H9 (cell line): ENCODE measurements at regions not wholly inside any gene's neighbourhood (a gene's known extent, or its start where the extent isn't known, plus 50 kb on each side); places are given as distances from the start of the nearest gene placed in this dataset.

Experiments
- DNase-seq: peaks from one replicate; pipeline ENCODE4 v3.0.0-alpha.2; 2017
- H2AFZ ChIP-seq: one replicate; pipeline ENCODE4 v1.6.1; 2013; ENCODE audit warnings: mild to moderate bottlenecking, low read length, control low read depth, moderate library complexity
- H2AK5ac ChIP-seq: 2 replicates; pipeline ENCODE4 v1.6.1; 2013; ENCODE audit warnings: low read length, control low read depth, mixed read lengths; ENCODE audit not compliant: insufficient read length
- H2BK120ac ChIP-seq: one replicate; pipeline ENCODE4 v1.6.1; 2013; ENCODE audit warnings: low read depth, mild to moderate bottlenecking, low read length, control low read depth, inconsistent platforms; ENCODE audit not compliant: poor library complexity, severe bottlenecking
- H2BK12ac ChIP-seq: 2 replicates; pipeline ENCODE4 v1.6.1; 2013; ENCODE audit warnings: low read length, control low read depth, mixed read lengths, low read depth; ENCODE audit not compliant: insufficient read length
- H2BK15ac ChIP-seq: 2 replicates; pipeline ENCODE4 v1.6.1; 2013; ENCODE audit warnings: low read depth, low read length, control low read depth
- H2BK20ac ChIP-seq: one replicate; pipeline ENCODE4 v1.6.1; 2013; ENCODE audit warnings: low read depth, mild to moderate bottlenecking, low read length, control low read depth, inconsistent platforms; ENCODE audit not compliant: poor library complexity, severe bottlenecking
- H2BK5ac ChIP-seq: 2 replicates; pipeline ENCODE4 v1.6.1; 2013; ENCODE audit warnings: low read length, control low read depth, mixed read lengths; ENCODE audit not compliant: insufficient read length
- H3K14ac ChIP-seq: 2 replicates; pipeline ENCODE4 v1.6.1; 2013; ENCODE audit warnings: low read length, control low read depth; ENCODE audit not compliant: insufficient read depth
- H3K18ac ChIP-seq: 2 replicates; pipeline ENCODE4 v1.6.1; 2013; ENCODE audit warnings: low read depth, mild to moderate bottlenecking, mixed read lengths, low read length, control low read depth; ENCODE audit not compliant: insufficient read length
- H3K23ac ChIP-seq: 2 replicates; pipeline ENCODE4 v1.6.1; 2013; ENCODE audit warnings: low read length, control low read depth, mixed read lengths, low read depth; ENCODE audit not compliant: insufficient read length
- H3K23me2 ChIP-seq: 2 replicates; pipeline ENCODE4 v1.6.1; 2013; ENCODE audit warnings: low read depth, mild to moderate bottlenecking, mixed read lengths, low read length, control low read depth; ENCODE audit not compliant: insufficient read length, poor library complexity, severe bottlenecking
- H3K27ac ChIP-seq: 2 replicates; pipeline ENCODE4 v1.5.1; 2013; ENCODE audit warnings: low read length, control low read depth, mixed read lengths, low read depth; ENCODE audit not compliant: insufficient read length
- H3K27me3 ChIP-seq: 2 replicates; pipeline ENCODE4 v1.6.1; 2013; ENCODE audit warnings: low read length, control low read depth, inconsistent platforms; ENCODE audit not compliant: insufficient read depth
- H3K4ac ChIP-seq: 2 replicates; pipeline ENCODE4 v1.6.1; 2013; ENCODE audit warnings: low read depth, mild to moderate bottlenecking, control low read depth, inconsistent platforms, low read length, moderate library complexity
- H3K4me1 ChIP-seq: 2 replicates; pipeline ENCODE4 v1.6.1; 2013; ENCODE audit warnings: low read length, control low read depth, inconsistent platforms; ENCODE audit not compliant: insufficient read depth
- H3K4me2 ChIP-seq: 2 replicates; pipeline ENCODE4 v1.6.1; 2013; ENCODE audit warnings: low read length, control low read depth, mixed read lengths; ENCODE audit not compliant: insufficient read length, insufficient read depth
- H3K56ac ChIP-seq: 2 replicates; pipeline ENCODE4 v1.6.1; 2013; ENCODE audit warnings: low read depth, mild to moderate bottlenecking, mixed read lengths, low read length, control low read depth; ENCODE audit not compliant: insufficient read length
- H3K79me1 ChIP-seq: 2 replicates; pipeline ENCODE4 v1.6.1; 2013; ENCODE audit warnings: low read depth, mild to moderate bottlenecking, moderate library complexity, low read length, control low read depth, inconsistent platforms; ENCODE audit not compliant: insufficient read depth, poor library complexity, severe bottlenecking
- H3K79me2 ChIP-seq: 2 replicates; pipeline ENCODE4 v1.6.1; 2013; ENCODE audit warnings: low read length, control low read depth, inconsistent platforms; ENCODE audit not compliant: insufficient read depth
- H3K9ac ChIP-seq: 2 replicates; pipeline ENCODE4 v1.6.1; 2013; ENCODE audit warnings: low read length, control low read depth, mixed read lengths; ENCODE audit not compliant: insufficient read length; ENCODE audit errors: extremely low read depth
- H3K9me3 ChIP-seq: one replicate; pipeline ENCODE4 v1.6.1; 2013; ENCODE audit warnings: low read depth, low read length, inconsistent platforms; ENCODE audit not compliant: control insufficient read depth
- H3T11ph ChIP-seq: one replicate; pipeline ENCODE4 v1.6.1; 2013; ENCODE audit warnings: mild to moderate bottlenecking, low read length, control low read depth, inconsistent platforms
- H4K20me1 ChIP-seq: one replicate; pipeline ENCODE4 v1.6.1; 2013; ENCODE audit not compliant: control insufficient read depth, insufficient read length, insufficient read depth
- H4K5ac ChIP-seq: 2 replicates; pipeline ENCODE4 v1.6.1; 2013; ENCODE audit warnings: low read depth, mild to moderate bottlenecking, mixed read lengths, low read length, control low read depth; ENCODE audit not compliant: insufficient read length
- H4K8ac ChIP-seq: replicated peaks from 2 replicates; pipeline ENCODE4 v1.6.1; 2013; ENCODE audit warnings: low read length, control low read depth, mixed read lengths, low read depth; ENCODE audit not compliant: insufficient read length
- H4K91ac ChIP-seq: 2 replicates; pipeline ENCODE4 v1.6.1; 2013; ENCODE audit warnings: low read depth, mild to moderate bottlenecking, moderate library complexity, mixed read lengths, low read length, control low read depth; ENCODE audit not compliant: insufficient read length
- H3K27ac Mint-ChIP-seq, 3 experiments: 2 replicates in 2 of 3; 3 replicates in 1 of 3; pipeline ENCODE4 v1.8.0; 2020 to 2021; ENCODE audit warnings: mixed read lengths in 3 of 3, mild to moderate bottlenecking in 1 of 3, moderate library complexity in 1 of 3
- H3K27me3 Mint-ChIP-seq: 2 replicates; pipeline ENCODE4 v1.8.0; 2021; ENCODE audit warnings: low read depth, mild to moderate bottlenecking, moderate library complexity, mixed read lengths
- H3K36me3 Mint-ChIP-seq, 3 experiments: 2 replicates in 2 of 3; 3 replicates in 1 of 3; pipeline ENCODE4 v1.8.0; 2020 to 2021; ENCODE audit warnings: low read depth in 3 of 3, mixed read lengths in 3 of 3; ENCODE audit not compliant: insufficient read depth in 1 of 3
- H3K4me1 Mint-ChIP-seq, 2 experiments: 2 replicates each; pipeline ENCODE4 v1.8.0; 2020; ENCODE audit warnings: mixed read lengths in 2 of 2
- H3K4me3 Mint-ChIP-seq, 2 experiments: 2 replicates in 1 of 2; 3 replicates in 1 of 2; pipeline ENCODE4 v1.8.0; 2020 to 2021; ENCODE audit warnings: mild to moderate bottlenecking in 2 of 2, mixed read lengths in 2 of 2, moderate library complexity in 1 of 2
- H3K9me3 Mint-ChIP-seq, 2 experiments: 2 replicates in 1 of 2; 3 replicates in 1 of 2; pipeline ENCODE4 v1.8.0; 2020; ENCODE audit warnings: mild to moderate bottlenecking in 2 of 2, mixed read lengths in 2 of 2, moderate library complexity in 1 of 2
- WGBS: extraction: QIAGEN DNeasy Blood & Tissue Kit; methylation state at CpG from one replicate; pipeline ENCODE4 v1.1.7; 2013; ENCODE audit warnings: missing lambda C conversion rate, low lambda C conversion rate, mixed read lengths; ENCODE audit not compliant: insufficient read length; ENCODE audit errors: extremely low coverage; 5-methylcytosine and 5-hydroxymethylcytosine counted together
- TF ChIP-seq, protein P1 (sequence below): fragments of 200-600 bp; sonication (generic); conservative IDR thresholded peaks from 3 replicates; pipeline ENCODE4 v1.8.0; 2021; ENCODE audit warnings: antibody characterized with exemption, mild to moderate bottlenecking

- Histone ChIP-seq H2BK5ac (no peak overlapping the region), H4K91ac (no peak overlapping the region), H2BK20ac (no peak overlapping the region), H2BK120ac (no peak overlapping the region), H3K4me1 (peaks cover 6% of the 10 kb centered on the region; the same call in 1 of the 2 replicates), H4K20me1 (peaks cover 3% of the 10 kb centered on the region), H2AFZ (no peak overlapping the region), H3K27ac (no peak overlapping the region), H3K14ac (no peak overlapping the region), H3K4me2 (no peak overlapping the region), H3T11ph (no peak overlapping the region), H3K23me2 (no peaks in the 10 kb centered on the region), H3K79me2 (no peaks in the 10 kb centered on the region), H3K4ac (no peak overlapping the region), H2BK12ac (no peak overlapping the region), H3K9ac (no peak overlapping the region), H2AK5ac (no peak overlapping the region), H3K27me3 (no peaks in the 10 kb centered on the region), H2BK15ac (no peak overlapping the region), H3K18ac (no peak overlapping the region), H3K79me1 (no peaks in the 10 kb centered on the region), H3K9me3 (no peaks in the 10 kb centered on the region), H3K56ac (no peak overlapping the region), H4K8ac (no peak overlapping the region), H4K5ac (no peak overlapping the region), H3K23ac (no peak overlapping the region)
- Mint-ChIP-seq H3K36me3 (peaks cover 0 to 3% (median 1%) of the 10 kb centered on the region in 3 experiments; a peak in 3 of 7 replicates), H3K27me3 (no peaks in the 10 kb centered on the region), H3K4me3 (no peak overlapping the region), H3K27ac (no peak overlapping the region), H3K4me1 (no peaks in the 10 kb centered on the region), H3K9me3 (peaks cover 0 to 2% of the 10 kb centered on the region in 2 experiments; a peak in 1 of 5 replicates)
- TF ChIP-seq, protein P1, sequence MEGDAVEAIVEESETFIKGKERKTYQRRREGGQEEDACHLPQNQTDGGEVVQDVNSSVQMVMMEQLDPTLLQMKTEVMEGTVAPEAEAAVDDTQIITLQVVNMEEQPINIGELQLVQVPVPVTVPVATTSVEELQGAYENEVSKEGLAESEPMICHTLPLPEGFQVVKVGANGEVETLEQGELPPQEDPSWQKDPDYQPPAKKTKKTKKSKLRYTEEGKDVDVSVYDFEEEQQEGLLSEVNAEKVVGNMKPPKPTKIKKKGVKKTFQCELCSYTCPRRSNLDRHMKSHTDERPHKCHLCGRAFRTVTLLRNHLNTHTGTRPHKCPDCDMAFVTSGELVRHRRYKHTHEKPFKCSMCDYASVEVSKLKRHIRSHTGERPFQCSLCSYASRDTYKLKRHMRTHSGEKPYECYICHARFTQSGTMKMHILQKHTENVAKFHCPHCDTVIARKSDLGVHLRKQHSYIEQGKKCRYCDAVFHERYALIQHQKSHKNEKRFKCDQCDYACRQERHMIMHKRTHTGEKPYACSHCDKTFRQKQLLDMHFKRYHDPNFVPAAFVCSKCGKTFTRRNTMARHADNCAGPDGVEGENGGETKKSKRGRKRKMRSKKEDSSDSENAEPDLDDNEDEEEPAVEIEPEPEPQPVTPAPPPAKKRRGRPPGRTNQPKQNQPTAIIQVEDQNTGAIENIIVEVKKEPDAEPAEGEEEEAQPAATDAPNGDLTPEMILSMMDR, result no peak
- no peak for DNase-seq
- WGBS, result no CpG with 5 or more reads among the region's 1 CpG
Measured at GRCh38 chr4:128362760-128363159, 75.1 kb upstream of the PGRMC2 start.
